Neuronal stem cell (in vitro differentiated cells): ENCODE measurements at regions not wholly inside any gene's neighbourhood (a gene's known extent, or its start where the extent isn't known, plus 50 kb on each side); places are given as distances from the start of the nearest gene placed in this dataset.

Source experiments
- DNase-seq: peaks from one replicate; pipeline ENCODE4 v3.0.0-alpha.2; 2013; ENCODE audit warnings: low spot score
- H2AFZ ChIP-seq: one replicate; pipeline ENCODE4 v1.6.1; 2013; ENCODE audit warnings: mild to moderate bottlenecking, low read length, inconsistent platforms
- H2AK5ac ChIP-seq: 2 replicates; pipeline ENCODE4 v1.6.1; 2013; ENCODE audit warnings: low read depth, mild to moderate bottlenecking, inconsistent platforms, low read length, moderate library complexity, mixed read lengths
- H2BK120ac ChIP-seq: 2 replicates; pipeline ENCODE4 v1.6.1; 2013; ENCODE audit warnings: low read depth, mild to moderate bottlenecking, inconsistent platforms, low read length, moderate library complexity, mixed read lengths
- H2BK12ac ChIP-seq: one replicate; pipeline ENCODE4 v1.6.1; 2013; ENCODE audit warnings: low read length, inconsistent platforms
- H2BK15ac ChIP-seq: 2 replicates; pipeline ENCODE4 v1.6.1; 2013; ENCODE audit warnings: mild to moderate bottlenecking, low read length, inconsistent platforms, mixed read lengths
- H2BK5ac ChIP-seq: one replicate; pipeline ENCODE4 v1.6.1; 2013; ENCODE audit warnings: inconsistent platforms, mild to moderate bottlenecking, low read length, moderate library complexity
- H3K14ac ChIP-seq: one replicate; pipeline ENCODE4 v1.6.1; 2013; ENCODE audit warnings: low read length, inconsistent platforms
- H3K18ac ChIP-seq: 2 replicates; pipeline ENCODE4 v1.6.1; 2013; ENCODE audit warnings: low read length, inconsistent platforms
- H3K23ac ChIP-seq: 2 replicates; pipeline ENCODE4 v1.6.1; 2013; ENCODE audit warnings: low read depth, mild to moderate bottlenecking, mixed read lengths, low read length, inconsistent platforms; ENCODE audit not compliant: poor library complexity
- H3K27ac ChIP-seq: replicated peaks from 3 replicates; pipeline ENCODE4 v1.5.1; 2013; ENCODE audit warnings: low read length, inconsistent platforms
- H3K27me3 ChIP-seq, 3 experiments: 2 replicates each; pipeline ENCODE4 v1.6.1; 2013; ENCODE audit warnings: low read length in 3 of 3, mild to moderate bottlenecking in 2 of 3, inconsistent platforms in 1 of 3, low read depth in 1 of 3, mixed read lengths in 1 of 3, moderate library complexity in 1 of 3; ENCODE audit not compliant: control insufficient read depth in 3 of 3, insufficient read depth in 3 of 3
- H3K36me3 ChIP-seq, 2 donors: replicated peaks in 1 of 2; 2 replicates each; pipeline ENCODE4 v1.6.1; 2013; ENCODE audit warnings: low read length in 2 of 2; ENCODE audit not compliant: control insufficient read depth in 2 of 2, insufficient read depth in 2 of 2
- H3K4ac ChIP-seq: 2 replicates; pipeline ENCODE4 v1.6.1; 2013; ENCODE audit warnings: inconsistent platforms, mild to moderate bottlenecking, low read length, moderate library complexity
- H3K4me1 ChIP-seq, 2 donors: 1 replicate in 1 of 2; 2 replicates in 1 of 2; pipeline ENCODE4 v1.6.1; 2013; ENCODE audit warnings: low read length in 2 of 2, low read depth in 1 of 2; ENCODE audit not compliant: control insufficient read depth in 2 of 2, insufficient read depth in 1 of 2
- H3K4me2 ChIP-seq: one replicate; pipeline ENCODE4 v1.6.1; 2013; ENCODE audit warnings: mild to moderate bottlenecking, low read length, inconsistent platforms; ENCODE audit not compliant: insufficient read depth, poor library complexity, severe bottlenecking
- H3K4me3 ChIP-seq, 2 donors: 2 replicates each; pipeline ENCODE4 v1.5.1; 2013; ENCODE audit warnings: low read length in 2 of 2, mild to moderate bottlenecking in 2 of 2, inconsistent platforms in 1 of 2, moderate library complexity in 1 of 2
- H3K79me1 ChIP-seq: one replicate; pipeline ENCODE4 v1.6.1; 2013; ENCODE audit warnings: low read depth, mild to moderate bottlenecking, inconsistent platforms, low read length, moderate library complexity
- H3K9ac ChIP-seq: one replicate; pipeline ENCODE4 v1.6.1; 2013; ENCODE audit warnings: mild to moderate bottlenecking, low read depth, low read length, inconsistent platforms; ENCODE audit not compliant: poor library complexity
- H3K9me3 ChIP-seq, 2 donors: replicated peaks in 1 of 2; 2 replicates each; pipeline versions ENCODE3 to v1.6.1; 2013; ENCODE audit warnings: low read length in 2 of 2, mild to moderate bottlenecking in 2 of 2, inconsistent platforms in 1 of 2, low read depth in 1 of 2, mixed read lengths in 1 of 2, moderate library complexity in 1 of 2; ENCODE audit not compliant: control insufficient read depth in 2 of 2, insufficient read depth in 1 of 2
- H4K8ac ChIP-seq: one replicate; pipeline ENCODE4 v1.6.1; 2013; ENCODE audit warnings: low read depth, mild to moderate bottlenecking, inconsistent platforms, low read length, moderate library complexity
- H4K91ac ChIP-seq: one replicate; pipeline ENCODE4 v1.6.1; 2013; ENCODE audit warnings: low read length, low read depth, mild to moderate bottlenecking, inconsistent platforms; ENCODE audit not compliant: poor library complexity
- WGBS, 2 donors: extraction: QIAGEN DNeasy Blood & Tissue Kit; methylation state at CpG; one replicate each; pipeline ENCODE4 v1.1.7; 2013; ENCODE audit warnings: missing lambda C conversion rate in 2 of 2, mixed read lengths in 1 of 2; ENCODE audit not compliant: insufficient read length in 2 of 2, insufficient replicate concordance in 1 of 2; ENCODE audit errors: extremely low coverage in 2 of 2; 5-methylcytosine and 5-hydroxymethylcytosine counted together

GRCh38 chr4:71126719-71127118 lies 133.3 kb downstream of the DCK start:
- Histone ChIP-seq H2BK12ac (no peak overlapping the region), H3K18ac (no peak overlapping the region), H3K14ac (no peak overlapping the region), H4K8ac (no peak overlapping the region), H3K9me3 (no peaks in the 10 kb centered on the region), H3K36me3 (no peaks in the 10 kb centered on the region), H2AK5ac (no peak overlapping the region), H2BK15ac (no peak overlapping the region), H3K4me3 (no peak overlapping the region), H3K4me2 (no peak overlapping the region), H2BK5ac (no peak overlapping the region), H4K91ac (no peak overlapping the region), H3K4ac (no peak overlapping the region), H3K79me1 (no peaks in the 10 kb centered on the region), H3K4me1 (peaks cover 0 to 2% of the 10 kb centered on the region in 2 donors), H3K27ac (no peak overlapping the region), H3K9ac (no peak overlapping the region), H2BK120ac (no peak overlapping the region), H3K27me3 (no peaks in the 10 kb centered on the region), H2AFZ (no peak overlapping the region), H3K23ac (no peak overlapping the region)
- no CpG with 5 or more reads among the region's 1 CpG for WGBS, 2 donors
- DNase-seq: no peak

- Histone ChIP-seq H2BK12ac (no peak overlapping the region), H2BK120ac (no peak overlapping the region), H3K9ac (no peak overlapping the region), H3K79me1 (no peaks in the 10 kb centered on the region), H2BK15ac (no peak overlapping the region), H3K18ac (no peak overlapping the region), H3K4me2 (no peak overlapping the region), H3K4ac (no peak overlapping the region), H3K36me3 (no peaks in the 10 kb centered on the region), H3K27ac (no peak overlapping the region), H3K4me1 (peaks cover 0 to 2% of the 10 kb centered on the region in 2 donors), H2BK5ac (no peak overlapping the region), H3K23ac (no peak overlapping the region), H3K14ac (no peak overlapping the region), H3K9me3 (no peaks in the 10 kb centered on the region), H4K91ac (no peak overlapping the region), H3K27me3 (no peaks in the 10 kb centered on the region), H4K8ac (no peak overlapping the region), H3K4me3 (no peak overlapping the region), H2AFZ (no peak overlapping the region), H2AK5ac (no peak overlapping the region)
- WGBS, 2 donors: no CpG with 5 or more reads among the region's 9 CpGs
- no peak for DNase-seq
Measured at GRCh38 chr4:71130827-71131603, 137.6 kb downstream of the DCK start.

GRCh38 chr4:71132486-71132885 lies 139.0 kb downstream of the DCK start:
- H3K4me1 ChIP-seq: peaks cover 0 to 2% of the 10 kb centered on the region in 2 donors
- H4K8ac ChIP-seq: no peak overlapping the region
- no peak overlapping the region for H2BK120ac ChIP-seq
- H3K4me2 ChIP-seq: no peak overlapping the region
- no peaks in the 10 kb centered on the region for H3K9me3 ChIP-seq
- H3K79me1 ChIP-seq: no peaks in the 10 kb centered on the region
- no peaks in the 10 kb centered on the region for H3K36me3 ChIP-seq
- no peak overlapping the region for H2BK12ac ChIP-seq
- H2BK5ac ChIP-seq: no peak overlapping the region
- no peaks in the 10 kb centered on the region for H3K27me3 ChIP-seq
- no peak overlapping the region for H2BK15ac ChIP-seq
- H2AFZ ChIP-seq: no peak overlapping the region
- H2AK5ac ChIP-seq: no peak overlapping the region
- H4K91ac ChIP-seq: no peak overlapping the region
- DNase-seq: no peak
- H3K4ac ChIP-seq: no peak overlapping the region
- H3K4me3 ChIP-seq: no peak overlapping the region
- H3K18ac ChIP-seq: no peak overlapping the region
- H3K23ac ChIP-seq: no peak overlapping the region
- H3K9ac ChIP-seq: no peak overlapping the region
- H3K14ac ChIP-seq: no peak overlapping the region
- no peak overlapping the region for H3K27ac ChIP-seq

- H4K8ac ChIP-seq: no peak overlapping the region
Measured at GRCh38 chr4:71133491-71133890, 140.0 kb downstream of the DCK start.

More at GRCh38 chr4:71133491-71133890, 140.0 kb downstream of the DCK start:
- DNase-seq: no peak
- Histone ChIP-seq H3K27me3 (no peaks in the 10 kb centered on the region), H2BK12ac (no peak overlapping the region), H4K91ac (no peak overlapping the region), H2AFZ (no peak overlapping the region), H2BK15ac (no peak overlapping the region), H3K9ac (no peak overlapping the region), H3K4me2 (no peak overlapping the region), H3K9me3 (no peaks in the 10 kb centered on the region), H3K18ac (no peak overlapping the region), H2AK5ac (no peak overlapping the region), H3K79me1 (no peaks in the 10 kb centered on the region), H3K23ac (no peak overlapping the region), H3K4ac (no peak overlapping the region), H3K4me3 (no peak overlapping the region), H3K4me1 (peaks cover 0 to 2% of the 10 kb centered on the region in 2 donors), H2BK120ac (no peak overlapping the region), H3K27ac (no peak overlapping the region), H3K36me3 (no peaks in the 10 kb centered on the region), H3K14ac (no peak overlapping the region), H2BK5ac (no peak overlapping the region)
- no CpG with 5 or more reads among the region's 6 CpGs for WGBS, 2 donors
